HCT116 (cell line): ENCODE measurements at regions not wholly inside any gene's neighbourhood (a gene's known extent, or its start where the extent isn't known, plus 50 kb on each side); places are given as distances from the start of the nearest gene placed in this dataset.

ENCODE experiments used
- ATAC-seq: fragments of 200-7000 bp; cut with Tn5 transposase; 2 replicates; pipeline ENCODE4 v1.9.1; 2020; ENCODE audit warnings: mild to moderate bottlenecking, moderate library complexity
- BruUV-seq: library from RNA; stranded (reverse); fragments of 400-500 nt; replicated peaks from 2 replicates; lab custom pipeline; 2021; lab: Mats Ljungman, UMichigan
- CTCF ChIA-PET: fragments of 300-600 bp; sonication (Branson Sonifier 250); formaldehyde crosslinking; loops from one replicate; lab custom pipeline; 2021; ENCODE audit warnings: antibody characterized with exemption; lab: Charles Lee
- POLR2A ChIA-PET: fragments of 300-600, 350-600 bp; sonication (Branson Sonifier 250); formaldehyde crosslinking; loops from one replicate; lab custom pipeline; 2021; ENCODE audit warnings: antibody characterized with exemption; lab: Charles Lee
- RAD21 ChIA-PET, 2 experiments: fragments of 300-600 bp; sonication (Branson Sonifier 250); formaldehyde crosslinking; loops; one replicate each; lab custom pipeline; 2023; ENCODE audit warnings: low total read pairs in 2 of 2; ENCODE audit not compliant: uncharacterized antibody in 2 of 2, unreplicated experiment in 2 of 2, low non-redundant PET in 1 of 2; lab: Charles Lee
- DNase-seq: peaks from one replicate; pipeline ENCODE4 v3.0.0-alpha.2; 2010; ENCODE audit warnings: low read depth, low spot score
- H2AFZ ChIP-seq: fragments of 200-600 bp; shearing (Covaris generic), sonication (generic); 2 replicates; pipeline ENCODE4 v1.6.1; 2017; ENCODE audit warnings: low read depth, mixed run types, mixed read lengths, antibody characterized with exemption, low read length; ENCODE audit not compliant: poor library complexity, severe bottlenecking
- H3K27ac ChIP-seq: 2 replicates; pipeline ENCODE4 v1.5.1; 2012; ENCODE audit warnings: low read depth, low read length
- H3K27me3 ChIP-seq: fragments of 200-600 bp; sonication (generic); 2 replicates; pipeline ENCODE4 v1.6.1; 2016; ENCODE audit warnings: mixed run types, low read length, mixed read lengths; ENCODE audit not compliant: insufficient read depth
- H3K36me3 ChIP-seq, 2 experiments: fragments of 200-500 bp in 1 of 2; fragments of 200-600 bp in 1 of 2; sonication (Bioruptor generic) in 1 of 2; sonication (generic) in 1 of 2; 2 replicates each; pipeline versions ENCODE4 v1.5.1 to v1.6.1; 2014 to 2016; ENCODE audit warnings: low read length in 2 of 2, inconsistent platforms in 1 of 2, mixed read lengths in 1 of 2, mixed run types in 1 of 2; ENCODE audit not compliant: insufficient read depth in 2 of 2, control insufficient read depth in 1 of 2
- H3K4me1 ChIP-seq, 2 experiments: fragments of 200-600 bp in 1 of 2; sonication (generic) in 1 of 2; 2 replicates each; pipeline versions ENCODE4 v1.5.1 to v1.6.1; 2012 to 2017; ENCODE audit warnings: low read length in 2 of 2, inconsistent platforms in 1 of 2, mild to moderate bottlenecking in 1 of 2, mixed read lengths in 1 of 2, mixed run types in 1 of 2, moderate library complexity in 1 of 2; ENCODE audit not compliant: insufficient read depth in 2 of 2, control insufficient read depth in 1 of 2
- H3K4me2 ChIP-seq: fragments of 200-600 bp; sonication (generic); 2 replicates; pipeline ENCODE4 v1.6.1; 2017; ENCODE audit warnings: mixed run types, low read length, mixed read lengths
- H3K4me3 ChIP-seq, 2 experiments: fragments of 200-600 bp in 1 of 2; sonication (generic) in 1 of 2; replicated peaks in 1 of 2; 2 replicates each; pipeline ENCODE4 v1.5.1; 2011 to 2016; ENCODE audit warnings: low read length in 2 of 2, control low read depth in 1 of 2, low read depth in 1 of 2, mild to moderate bottlenecking in 1 of 2, mixed read lengths in 1 of 2, mixed run types in 1 of 2
- H3K79me2 ChIP-seq: fragments of 200-600 bp; sonication (generic); 2 replicates; pipeline ENCODE4 v1.6.1; 2017; ENCODE audit warnings: mild to moderate bottlenecking, mixed run types, low read length, moderate library complexity, mixed read lengths; ENCODE audit not compliant: insufficient read depth
- H3K9ac ChIP-seq: fragments of 200-600 bp; sonication (generic); 2 replicates; pipeline ENCODE4 v1.6.1; 2016; ENCODE audit warnings: low read length, mixed read lengths
- H3K9me2 ChIP-seq: fragments of 200-600 bp; sonication (generic), shearing (Covaris generic); 2 replicates; pipeline ENCODE4 v1.6.1; 2017; ENCODE audit warnings: mixed run types, mild to moderate bottlenecking, moderate library complexity; ENCODE audit not compliant: insufficient read depth
- H3K9me3 ChIP-seq, 2 experiments: fragments of 200-500 bp in 1 of 2; fragments of 200-600 bp in 1 of 2; sonication (Bioruptor generic) in 1 of 2; sonication (generic) in 1 of 2; 2 replicates each; pipeline ENCODE4 v1.6.1; 2014 to 2017; ENCODE audit warnings: low read length in 2 of 2, mixed read lengths in 2 of 2, inconsistent platforms in 1 of 2, low read depth in 1 of 2, mild to moderate bottlenecking in 1 of 2, mixed run types in 1 of 2, moderate library complexity in 1 of 2; ENCODE audit not compliant: control insufficient read depth in 1 of 2, insufficient read depth in 1 of 2
- H4K20me1 ChIP-seq: fragments of 200-600 bp; sonication (generic), shearing (Covaris generic); 2 replicates; pipeline ENCODE4 v1.6.1; 2017; ENCODE audit warnings: mixed run types, mild to moderate bottlenecking, moderate library complexity; ENCODE audit not compliant: insufficient read depth
- ATF3 ChIP-seq: IDR thresholded peaks from 2 replicates; pipeline ENCODE4 v1.6.1; 2012
- CBX3 ChIP-seq: IDR thresholded peaks from 2 replicates; pipeline ENCODE4 v1.6.1; 2012; ENCODE audit warnings: low read depth
- EGR1 ChIP-seq: IDR thresholded peaks from 2 replicates; pipeline ENCODE4 v1.6.1; 2012; ENCODE audit warnings: low read depth
- ELF1 ChIP-seq: IDR thresholded peaks from 2 replicates; pipeline ENCODE4 v1.6.1; 2012; ENCODE audit warnings: low read depth, borderline replicate concordance
- EZH2 ChIP-seq: fragments of 200-600 bp; sonication (generic); IDR thresholded peaks from 2 replicates; pipeline ENCODE4 v1.6.1; 2017; ENCODE audit warnings: antibody characterized with exemption, mixed run types
- EZH2phosphoT487 ChIP-seq: fragments of 200-600 bp; IDR thresholded peaks from 2 replicates; pipeline ENCODE4 v1.6.1; 2018; ENCODE audit warnings: antibody characterized with exemption, borderline replicate concordance
- FOSL1 ChIP-seq: IDR thresholded peaks from 2 replicates; pipeline ENCODE4 v1.6.1; 2012; ENCODE audit warnings: low read depth
- JUND ChIP-seq: IDR thresholded peaks from 2 replicates; pipeline ENCODE4 v1.6.1; 2012
- POLR2A ChIP-seq: IDR thresholded peaks from 2 replicates; pipeline ENCODE4 v1.7.0; 2011; ENCODE audit warnings: borderline replicate concordance; ENCODE audit not compliant: insufficient read depth, insufficient read length; ENCODE audit errors: extremely low read depth
- RAD21 ChIP-seq: IDR thresholded peaks from 2 replicates; pipeline ENCODE4 v1.6.1; 2012; ENCODE audit warnings: low read depth, mild to moderate bottlenecking
- SP1 ChIP-seq: IDR thresholded peaks from 2 replicates; pipeline ENCODE4 v1.6.1; 2012; ENCODE audit warnings: low read depth
- SRF ChIP-seq: IDR thresholded peaks from 2 replicates; pipeline ENCODE4 v1.6.1; 2012; ENCODE audit warnings: low read depth
- TCF7L2 ChIP-seq: IDR thresholded peaks from 2 replicates; pipeline ENCODE4 v1.7.0; 2011; ENCODE audit warnings: borderline replicate concordance, inconsistent platforms; ENCODE audit not compliant: insufficient read depth, insufficient read length; ENCODE audit errors: extremely low read depth
- YY1 ChIP-seq: IDR thresholded peaks from 2 replicates; pipeline ENCODE4 v1.6.1; 2011; ENCODE audit warnings: low read length, low read depth, moderate library complexity, mild to moderate bottlenecking; ENCODE audit not compliant: insufficient replicate concordance; ENCODE audit errors: extremely low read depth
- intact Hi-C: fragments of 100-400 bp; cut with micrococcal nuclease; formaldehyde crosslinking; loops from 2 replicates; pipeline ENCODE4 v1.10.0; 2022
- TF ChIP-seq, protein P1 (sequence below): IDR thresholded peaks from 2 replicates; pipeline ENCODE4 v1.6.1; 2012; ENCODE audit warnings: low read depth
- TF ChIP-seq, protein P2 (sequence below), 3 experiments: fragments of 200-600 bp in 1 of 3; sonication (generic) in 1 of 3; IDR thresholded peaks in 2 of 3; conservative IDR thresholded peaks in 1 of 3; 2 replicates each; pipeline ENCODE4 v1.5.1; 2012 to 2017; ENCODE audit warnings: low read depth in 2 of 3, low read length in 2 of 3, antibody characterized with exemption in 1 of 3, borderline replicate concordance in 1 of 3, control low read depth in 1 of 3, mild to moderate bottlenecking in 1 of 3, mixed read lengths in 1 of 3, mixed run types in 1 of 3, moderate library complexity in 1 of 3; ENCODE audit not compliant: insufficient read depth in 1 of 3

DNA sequence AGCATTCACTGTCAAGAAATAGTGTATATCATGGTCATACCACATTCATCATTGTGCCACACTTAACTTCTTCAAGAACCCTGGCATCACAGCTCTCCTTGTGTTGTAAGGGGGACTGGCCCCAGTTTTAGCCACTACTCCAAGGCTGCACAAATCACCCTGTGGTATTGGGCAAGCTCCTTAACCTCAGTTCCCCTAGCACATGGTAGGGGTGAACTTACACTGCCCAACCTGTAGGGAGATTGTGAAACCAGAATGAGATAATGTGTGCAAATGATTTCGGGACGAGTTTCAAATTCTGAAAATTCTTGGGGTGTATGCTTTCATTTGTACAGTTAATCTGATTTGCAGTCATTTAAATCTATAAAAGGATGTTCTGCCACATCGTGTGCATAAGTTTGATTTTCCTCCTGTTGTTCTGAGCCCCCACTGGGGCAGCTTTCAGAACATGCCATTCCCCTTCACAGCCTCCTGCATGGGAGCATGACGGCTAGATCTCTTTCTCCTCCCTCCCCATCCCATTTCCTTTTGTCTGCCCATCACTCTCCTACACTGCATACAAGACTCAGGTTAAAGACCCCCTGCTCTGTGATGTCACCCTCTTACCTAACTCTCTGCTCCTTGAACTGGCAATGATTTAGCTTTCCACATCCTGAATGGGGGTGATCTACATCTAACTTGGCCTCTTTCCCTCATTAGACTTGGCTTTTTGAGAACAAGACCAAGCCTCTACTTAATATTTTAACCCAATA lies 290.3 kb downstream of the CHRM3 start:
- CTCF ChIA-PET: no interaction called here
- TF ChIP-seq, protein P1, sequence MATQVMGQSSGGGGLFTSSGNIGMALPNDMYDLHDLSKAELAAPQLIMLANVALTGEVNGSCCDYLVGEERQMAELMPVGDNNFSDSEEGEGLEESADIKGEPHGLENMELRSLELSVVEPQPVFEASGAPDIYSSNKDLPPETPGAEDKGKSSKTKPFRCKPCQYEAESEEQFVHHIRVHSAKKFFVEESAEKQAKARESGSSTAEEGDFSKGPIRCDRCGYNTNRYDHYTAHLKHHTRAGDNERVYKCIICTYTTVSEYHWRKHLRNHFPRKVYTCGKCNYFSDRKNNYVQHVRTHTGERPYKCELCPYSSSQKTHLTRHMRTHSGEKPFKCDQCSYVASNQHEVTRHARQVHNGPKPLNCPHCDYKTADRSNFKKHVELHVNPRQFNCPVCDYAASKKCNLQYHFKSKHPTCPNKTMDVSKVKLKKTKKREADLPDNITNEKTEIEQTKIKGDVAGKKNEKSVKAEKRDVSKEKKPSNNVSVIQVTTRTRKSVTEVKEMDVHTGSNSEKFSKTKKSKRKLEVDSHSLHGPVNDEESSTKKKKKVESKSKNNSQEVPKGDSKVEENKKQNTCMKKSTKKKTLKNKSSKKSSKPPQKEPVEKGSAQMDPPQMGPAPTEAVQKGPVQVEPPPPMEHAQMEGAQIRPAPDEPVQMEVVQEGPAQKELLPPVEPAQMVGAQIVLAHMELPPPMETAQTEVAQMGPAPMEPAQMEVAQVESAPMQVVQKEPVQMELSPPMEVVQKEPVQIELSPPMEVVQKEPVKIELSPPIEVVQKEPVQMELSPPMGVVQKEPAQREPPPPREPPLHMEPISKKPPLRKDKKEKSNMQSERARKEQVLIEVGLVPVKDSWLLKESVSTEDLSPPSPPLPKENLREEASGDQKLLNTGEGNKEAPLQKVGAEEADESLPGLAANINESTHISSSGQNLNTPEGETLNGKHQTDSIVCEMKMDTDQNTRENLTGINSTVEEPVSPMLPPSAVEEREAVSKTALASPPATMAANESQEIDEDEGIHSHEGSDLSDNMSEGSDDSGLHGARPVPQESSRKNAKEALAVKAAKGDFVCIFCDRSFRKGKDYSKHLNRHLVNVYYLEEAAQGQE: no peak

GRCh38 chr1:239677362-239677761 lies 291.0 kb downstream of the CHRM3 start:
- H3K36me3 ChIP-seq: no peaks in the 10 kb centered on the region
- no peak overlapping the region for H3K9ac ChIP-seq
- no peak overlapping the region for H3K4me2 ChIP-seq
- H3K27me3 ChIP-seq: no peaks in the 10 kb centered on the region
- no peaks in the 10 kb centered on the region for H3K4me1 ChIP-seq
- no peaks in the 10 kb centered on the region for H3K79me2 ChIP-seq
- ATAC-seq (no peak), DNase-seq (no peak)
- no peaks in the 10 kb centered on the region for H4K20me1 ChIP-seq
- RAD21 ChIA-PET: no interaction called here
- H3K9me2 ChIP-seq: no peaks in the 10 kb centered on the region
- no peak overlapping the region for H3K4me3 ChIP-seq
- H3K9me3 ChIP-seq: peaks cover 3 to 38% of the 10 kb centered on the region in 2 experiments; a peak in 2 of 4 replicates
- H2AFZ ChIP-seq: no peak overlapping the region
- intact Hi-C loops: no loop called here
- CTCF ChIA-PET: no interaction called here
- no TSS peak for BruUV-seq
- H3K27ac ChIP-seq: no peak overlapping the region
- POLR2A ChIA-PET: no interaction called here
- no peak for TF ChIP-seq EZH2phosphoT487
- TF ChIP-seq POLR2A: no peak
- TF ChIP-seq EZH2: no peak
- TF ChIP-seq CBX3: no peak
- no peak for TF ChIP-seq TCF7L2
- no peak for TF ChIP-seq ATF3
- no peak for TF ChIP-seq SP1
- TF ChIP-seq RAD21: no peak
- no peak for TF ChIP-seq YY1
- no peak for TF ChIP-seq ELF1
- no peak for TF ChIP-seq SRF
- no peak for TF ChIP-seq FOSL1
- no peak for TF ChIP-seq EGR1
- TF ChIP-seq, protein P2, sequence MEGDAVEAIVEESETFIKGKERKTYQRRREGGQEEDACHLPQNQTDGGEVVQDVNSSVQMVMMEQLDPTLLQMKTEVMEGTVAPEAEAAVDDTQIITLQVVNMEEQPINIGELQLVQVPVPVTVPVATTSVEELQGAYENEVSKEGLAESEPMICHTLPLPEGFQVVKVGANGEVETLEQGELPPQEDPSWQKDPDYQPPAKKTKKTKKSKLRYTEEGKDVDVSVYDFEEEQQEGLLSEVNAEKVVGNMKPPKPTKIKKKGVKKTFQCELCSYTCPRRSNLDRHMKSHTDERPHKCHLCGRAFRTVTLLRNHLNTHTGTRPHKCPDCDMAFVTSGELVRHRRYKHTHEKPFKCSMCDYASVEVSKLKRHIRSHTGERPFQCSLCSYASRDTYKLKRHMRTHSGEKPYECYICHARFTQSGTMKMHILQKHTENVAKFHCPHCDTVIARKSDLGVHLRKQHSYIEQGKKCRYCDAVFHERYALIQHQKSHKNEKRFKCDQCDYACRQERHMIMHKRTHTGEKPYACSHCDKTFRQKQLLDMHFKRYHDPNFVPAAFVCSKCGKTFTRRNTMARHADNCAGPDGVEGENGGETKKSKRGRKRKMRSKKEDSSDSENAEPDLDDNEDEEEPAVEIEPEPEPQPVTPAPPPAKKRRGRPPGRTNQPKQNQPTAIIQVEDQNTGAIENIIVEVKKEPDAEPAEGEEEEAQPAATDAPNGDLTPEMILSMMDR (IDR thresholded peaks at IDR 0.05 in 2 of 3, conservative IDR thresholded peaks at IDR 0.05 in 1 of 3; ENCODE audit: borderline replicate concordance in 1 of 3, insufficient read depth in 1 of 3, low read depth in 2 of 3, low read length in 2 of 3): no peak
- TF ChIP-seq JUND: no peak

More for the DNA sequence above, 290.3 kb downstream of the CHRM3 start:
- Histone ChIP-seq H3K9ac (no peak overlapping the region), H3K4me3 (no peak overlapping the region), H3K27ac (no peak overlapping the region), H4K20me1 (no peaks in the 10 kb centered on the region), H2AFZ (no peak overlapping the region), H3K79me2 (no peaks in the 10 kb centered on the region), H3K36me3 (no peaks in the 10 kb centered on the region), H3K27me3 (no peaks in the 10 kb centered on the region), H3K4me2 (no peak overlapping the region), H3K9me2 (no peaks in the 10 kb centered on the region), H3K9me3 (peaks cover 3 to 43% of the 10 kb centered on the region in 2 experiments; a peak in 2 of 4 replicates), H3K4me1 (no peaks in the 10 kb centered on the region)
- ATAC-seq (no peak), DNase-seq (no peak)
- intact Hi-C loops: no loop called here
- ChIA-PET RAD21 (no interaction called here), POLR2A (no interaction called here)
- BruUV-seq: no TSS peak
